Adipocyte (in vitro differentiated cells): ENCODE measurements at regions not wholly inside any gene's neighbourhood (a gene's known extent, or its start where the extent isn't known, plus 50 kb on each side); places are given as distances from the start of the nearest gene placed in this dataset.
A peak's percentile ranks its signal among the peaks of the same experiment; 100 is the strongest.
"Not testable (repeated sequence)": the region's sequence is repeated elsewhere in the genome, so short reads cannot be mapped to it uniquely, and the experiment has no call there.

ENCODE experiments used
- DNase-seq: peaks from one replicate; pipeline ENCODE4 v3.0.0-alpha.2; 2015; ENCODE audit warnings: low read depth
- H3K27me3 ChIP-seq: replicated peaks from 2 replicates; pipeline ENCODE4 v1.7.0; 2013; ENCODE audit warnings: mild to moderate bottlenecking, low read length, moderate library complexity; ENCODE audit not compliant: control insufficient read depth, insufficient read depth
- H3K36me3 ChIP-seq: 2 replicates; pipeline ENCODE4 v1.7.0; 2013; ENCODE audit warnings: low read length, mild to moderate bottlenecking, moderate library complexity; ENCODE audit not compliant: control insufficient read depth, insufficient read depth, severe bottlenecking
- H3K4me1 ChIP-seq: 2 replicates; pipeline ENCODE4 v1.7.0; 2013; ENCODE audit warnings: mild to moderate bottlenecking, low read length, moderate library complexity; ENCODE audit not compliant: control insufficient read depth, insufficient read depth
- H3K4me3 ChIP-seq: 2 replicates; pipeline ENCODE4 v1.7.0; 2013; ENCODE audit warnings: mild to moderate bottlenecking, low read length, moderate library complexity
- H3K9ac ChIP-seq: 2 replicates; pipeline ENCODE4 v1.7.0; 2013; ENCODE audit warnings: mild to moderate bottlenecking, low read length, moderate library complexity
- H3K9me3 ChIP-seq: 2 replicates; pipeline ENCODE4 v1.7.0; 2013; ENCODE audit warnings: mild to moderate bottlenecking, low read length, moderate library complexity; ENCODE audit not compliant: control insufficient read depth

DNA sequence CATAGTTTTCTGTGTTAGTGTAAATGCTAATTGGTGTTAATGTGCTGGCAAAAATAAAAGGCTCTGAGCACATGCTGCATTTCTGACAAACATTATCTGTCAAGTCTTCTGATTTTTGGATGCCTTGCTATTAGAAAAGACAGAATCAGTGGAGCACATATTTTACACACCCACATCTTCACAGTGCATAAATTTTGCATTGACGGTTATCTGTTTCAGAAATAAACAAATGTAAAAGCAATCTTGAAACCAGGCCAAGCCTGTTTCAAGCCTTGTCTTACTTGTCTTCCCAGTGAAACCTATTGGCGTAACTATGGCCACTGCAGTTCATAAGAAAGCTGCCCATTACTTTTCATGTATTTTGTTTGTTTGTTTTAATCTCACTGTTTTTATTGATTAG lies 333.7 kb upstream of the CDH19 start:
- DNase-seq: no peak
- Histone ChIP-seq H3K4me1 (no peaks in the 10 kb centered on the region), H3K27me3 (no peaks in the 10 kb centered on the region), H3K9ac (no peak overlapping the region), H3K4me3 (no peak overlapping the region), H3K36me3 (no peaks in the 10 kb centered on the region), H3K9me3 (peaks cover 8% of the 10 kb centered on the region)

DNA sequence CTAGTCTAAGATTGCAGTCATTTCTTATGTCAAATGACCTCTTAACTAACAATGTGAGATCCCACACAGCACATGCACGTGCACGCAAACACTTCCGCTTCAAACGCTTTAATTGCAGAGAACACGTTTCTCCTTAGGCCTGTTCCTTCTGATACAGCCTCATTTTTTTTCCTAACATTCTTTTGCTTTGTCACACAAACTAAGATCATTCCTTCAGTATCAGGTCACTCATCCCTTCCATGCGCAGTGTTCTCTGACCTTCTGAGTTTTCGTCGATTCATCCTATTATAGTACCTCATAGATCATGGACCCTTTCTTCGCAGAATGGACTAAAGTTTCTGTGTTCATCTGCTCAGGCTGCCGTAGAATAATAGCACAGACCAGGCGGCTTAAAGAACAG lies 327.1 kb upstream of the CDH19 start:
- Histone ChIP-seq H3K36me3 (no peaks in the 10 kb centered on the region), H3K9me3 (no peaks in the 10 kb centered on the region), H3K4me1 (no peaks in the 10 kb centered on the region), H3K27me3 (no peaks in the 10 kb centered on the region), H3K4me3 (no peak overlapping the region), H3K9ac (no peak overlapping the region)
- no peak for DNase-seq

DNA sequence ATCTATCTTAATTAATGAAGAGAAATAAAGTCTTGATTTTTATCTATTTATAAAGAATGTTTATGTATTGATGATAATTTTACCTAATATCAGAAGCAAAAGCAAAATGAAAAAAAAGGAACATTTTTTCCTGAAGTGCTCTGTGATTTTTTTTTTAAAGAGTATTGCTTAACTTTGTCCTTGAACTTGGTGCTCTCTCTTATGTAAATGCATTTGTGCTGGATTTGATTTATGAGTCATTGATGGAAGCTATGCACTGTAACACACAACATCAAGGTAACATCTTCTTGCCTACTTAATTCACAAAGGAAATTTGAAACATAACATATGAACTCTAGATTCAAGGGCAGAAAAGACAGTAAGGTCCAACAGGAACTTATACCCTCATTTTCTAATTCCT lies 312.9 kb upstream of the CDH19 start:
- Histone ChIP-seq H3K9ac (no peak overlapping the region), H3K9me3 (no peaks in the 10 kb centered on the region), H3K4me3 (no peak overlapping the region), H3K36me3 (no peaks in the 10 kb centered on the region), H3K27me3 (no peaks in the 10 kb centered on the region), H3K4me1 (no peaks in the 10 kb centered on the region)
- no peak for DNase-seq

DNA sequence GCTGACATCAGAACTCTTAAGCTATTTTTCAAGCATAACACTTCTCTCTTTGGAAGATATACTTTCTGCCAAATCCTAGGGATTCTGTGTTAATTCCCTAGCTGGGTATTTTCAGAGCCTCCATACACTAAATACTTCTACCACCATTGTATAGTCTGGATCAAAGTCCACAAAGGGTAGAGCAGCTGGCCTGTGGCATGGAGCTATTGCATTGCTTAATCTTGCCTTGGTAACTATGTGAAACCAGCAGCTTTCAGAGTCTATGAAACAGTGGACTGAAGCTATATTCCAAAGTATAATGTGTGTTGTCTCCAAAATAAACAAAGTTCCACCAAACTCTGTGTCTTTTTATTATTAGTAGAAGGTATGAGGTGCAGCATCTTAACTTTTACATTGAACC lies 296.9 kb upstream of the CDH19 start:
- H3K36me3 ChIP-seq: no peaks in the 10 kb centered on the region
- no peak overlapping the region for H3K9ac ChIP-seq
- H3K27me3 ChIP-seq: no peaks in the 10 kb centered on the region
- H3K9me3 ChIP-seq: no peaks in the 10 kb centered on the region
- H3K4me1 ChIP-seq: no peaks in the 10 kb centered on the region
- no peak overlapping the region for H3K4me3 ChIP-seq
- DNase-seq: no peak

DNA sequence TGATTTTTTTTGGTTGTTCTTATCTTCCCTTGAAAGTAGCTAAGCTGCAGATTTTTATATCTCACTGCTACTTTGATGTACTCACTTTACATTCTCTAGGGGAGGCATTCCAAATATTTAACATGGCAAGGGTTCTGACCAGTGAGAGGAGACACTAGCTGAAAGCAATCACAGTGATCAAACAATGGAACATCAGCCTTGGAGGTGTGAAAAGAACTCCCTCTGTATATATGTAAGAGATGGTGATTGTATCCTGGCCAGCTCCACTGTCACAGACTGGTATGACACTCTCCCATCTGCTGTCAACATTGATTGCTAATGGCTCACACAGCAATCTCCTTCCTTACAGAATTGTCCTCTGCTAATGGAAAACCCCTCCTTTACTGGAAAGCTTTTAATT lies 291.7 kb upstream of the CDH19 start:
- no peak overlapping the region for H3K9ac ChIP-seq
- no peak overlapping the region for H3K4me3 ChIP-seq
- no peak for DNase-seq
- no peaks in the 10 kb centered on the region for H3K4me1 ChIP-seq
- H3K9me3 ChIP-seq: no peaks in the 10 kb centered on the region
- H3K36me3 ChIP-seq: no peaks in the 10 kb centered on the region
- H3K27me3 ChIP-seq: no peaks in the 10 kb centered on the region

DNA sequence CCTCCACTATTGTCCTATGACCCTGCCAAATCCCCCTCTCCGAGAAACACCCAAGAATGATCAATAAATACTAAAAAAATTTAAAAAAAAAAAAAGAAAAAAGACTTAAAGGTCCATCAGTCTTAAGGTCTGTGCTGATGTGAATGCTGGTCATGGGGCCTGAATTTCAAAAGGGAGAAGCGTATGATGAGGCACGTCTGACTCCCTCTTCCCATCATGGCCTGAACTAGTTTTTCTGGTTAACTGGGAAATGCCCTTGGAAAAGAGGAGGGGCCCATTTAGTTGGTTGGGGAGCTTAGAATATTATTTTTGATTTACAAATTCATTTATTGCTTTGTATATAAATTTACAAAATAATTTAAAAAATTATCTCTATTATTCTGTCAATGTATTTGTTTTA lies 291.0 kb upstream of the CDH19 start:
- H3K27me3 ChIP-seq: no peaks in the 10 kb centered on the region
- no peaks in the 10 kb centered on the region for H3K9me3 ChIP-seq
- H3K4me3 ChIP-seq: no peak overlapping the region
- no peak for DNase-seq
- no peak overlapping the region for H3K9ac ChIP-seq
- H3K4me1 ChIP-seq: no peaks in the 10 kb centered on the region
- no peaks in the 10 kb centered on the region for H3K36me3 ChIP-seq

DNA sequence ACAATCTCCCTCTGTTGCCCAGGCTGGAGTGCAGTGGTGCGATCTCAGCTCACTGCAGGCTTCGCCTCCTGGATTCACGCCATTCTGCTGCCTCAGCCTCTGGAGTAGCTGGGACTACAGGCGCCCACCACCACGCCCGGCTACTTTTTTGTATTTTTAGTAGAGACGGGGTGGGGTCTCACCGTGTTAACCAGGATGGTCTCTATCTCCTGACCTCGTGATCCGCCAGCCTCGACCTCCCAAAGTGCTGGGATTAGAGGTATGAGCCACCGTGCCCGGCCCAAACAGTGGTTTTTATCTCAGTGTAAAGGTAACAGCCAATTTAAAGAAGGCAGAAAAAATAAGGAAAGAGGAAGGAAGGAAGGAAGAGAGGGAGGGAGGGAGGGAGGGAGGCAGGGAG lies 288.5 kb upstream of the CDH19 start:
- H3K9ac ChIP-seq, H3K27me3 ChIP-seq, H3K4me1 ChIP-seq, H3K9me3 ChIP-seq, H3K4me3 ChIP-seq, DNase-seq, H3K36me3 ChIP-seq: not testable (repeated sequence)

DNA sequence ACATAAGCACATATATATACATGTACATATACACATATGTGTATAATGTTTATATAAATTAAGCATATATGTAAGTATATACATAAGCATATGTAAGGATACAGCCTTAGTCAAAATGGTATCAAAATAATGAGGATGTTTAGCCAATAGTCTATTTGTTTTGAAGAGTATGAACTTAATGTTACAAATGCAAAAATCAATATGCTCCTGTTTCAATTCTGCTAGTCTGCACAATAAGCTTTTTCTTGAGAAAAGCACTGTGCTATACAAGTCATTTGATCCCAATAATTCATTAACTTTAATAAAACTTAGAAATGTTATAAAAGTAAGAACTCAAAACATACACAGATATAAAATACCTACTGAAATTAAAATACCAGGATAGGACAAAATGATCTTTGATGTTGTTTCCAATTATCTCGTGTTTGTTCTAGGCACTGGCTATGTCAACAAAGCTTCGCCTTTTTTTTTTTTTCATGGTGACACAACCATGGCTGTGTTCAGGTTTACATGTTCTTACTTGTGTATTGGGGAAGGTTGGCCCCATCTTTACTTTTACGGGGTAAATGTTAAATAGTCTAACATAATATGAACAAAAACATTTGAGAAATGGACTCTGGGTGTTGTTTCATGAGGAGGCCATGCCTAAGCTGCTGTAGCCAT lies 271.1 kb upstream of the CDH19 start:
- no peak overlapping the region for H3K9ac ChIP-seq
- no peaks in the 10 kb centered on the region for H3K36me3 ChIP-seq
- no peak for DNase-seq
- no peaks in the 10 kb centered on the region for H3K9me3 ChIP-seq
- H3K4me1 ChIP-seq: no peaks in the 10 kb centered on the region
- no peak overlapping the region for H3K4me3 ChIP-seq
- H3K27me3 ChIP-seq: no peaks in the 10 kb centered on the region

DNA sequence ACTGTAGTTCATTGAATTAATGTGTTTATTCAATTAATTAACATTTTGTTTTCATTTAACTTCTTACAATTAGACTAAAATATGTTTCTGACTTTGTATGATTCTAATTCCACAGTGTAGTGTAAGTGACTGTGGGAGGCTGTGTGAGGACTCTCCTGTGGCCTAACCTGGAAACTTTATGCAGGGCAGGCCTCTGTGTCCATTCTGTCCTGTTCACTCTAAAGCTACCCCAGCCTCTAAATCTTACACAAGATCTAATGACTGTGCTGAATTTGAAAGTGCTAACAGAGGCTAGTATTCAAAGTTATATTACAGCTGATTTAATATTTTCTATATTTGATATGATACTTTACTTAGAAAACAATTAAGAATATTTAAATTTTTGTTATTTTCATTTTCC lies 270.5 kb upstream of the CDH19 start:
- no peak for DNase-seq
- Histone ChIP-seq H3K4me1 (no peaks in the 10 kb centered on the region), H3K27me3 (no peaks in the 10 kb centered on the region), H3K9ac (no peak overlapping the region), H3K4me3 (no peak overlapping the region), H3K9me3 (no peaks in the 10 kb centered on the region), H3K36me3 (no peaks in the 10 kb centered on the region)

DNA sequence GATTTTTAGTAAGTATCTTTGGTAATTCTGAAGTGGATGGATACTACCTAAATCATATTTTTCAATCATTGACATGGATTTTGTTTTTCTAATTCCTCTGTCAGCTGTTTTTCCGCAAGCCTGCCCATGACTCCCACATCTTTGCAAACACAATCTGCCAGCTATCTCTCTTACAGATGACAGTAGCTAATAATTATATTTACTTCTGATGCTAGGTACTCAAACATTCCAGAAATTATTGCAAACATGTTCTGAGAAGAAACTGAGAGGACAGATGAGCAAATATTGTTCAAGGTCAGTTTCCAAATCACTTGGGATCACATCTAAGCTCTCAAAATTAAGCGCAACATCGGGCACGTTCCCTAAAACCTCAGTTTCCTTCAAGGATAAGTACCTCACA lies 270.0 kb upstream of the CDH19 start:
- no peak for DNase-seq
- H3K9me3 ChIP-seq: no peaks in the 10 kb centered on the region
- no peaks in the 10 kb centered on the region for H3K4me1 ChIP-seq
- H3K27me3 ChIP-seq: no peaks in the 10 kb centered on the region
- H3K9ac ChIP-seq: no peak overlapping the region
- H3K36me3 ChIP-seq: no peaks in the 10 kb centered on the region
- H3K4me3 ChIP-seq: no peak overlapping the region

DNA sequence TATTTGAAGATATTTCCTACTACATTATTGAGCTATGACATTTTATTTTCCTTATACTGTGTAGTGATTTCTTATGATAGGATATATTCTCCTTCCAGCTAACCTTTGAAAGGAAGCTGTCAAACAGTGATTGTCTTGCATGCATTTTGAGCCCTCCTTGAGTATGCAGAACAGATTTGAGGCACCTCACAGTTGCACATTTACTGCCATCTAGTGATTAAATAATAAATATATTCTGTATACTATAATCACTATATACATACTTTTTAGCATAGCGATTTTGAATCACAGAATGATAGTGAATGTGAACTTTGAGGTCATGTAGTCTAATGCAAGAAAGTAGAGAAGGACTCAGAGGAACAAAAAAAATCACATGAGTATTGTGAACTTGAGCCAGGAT lies 268.4 kb upstream of the CDH19 start:
- no peaks in the 10 kb centered on the region for H3K9me3 ChIP-seq
- no peaks in the 10 kb centered on the region for H3K36me3 ChIP-seq
- DNase-seq: peak; percentile 14
- no peak overlapping the region for H3K4me3 ChIP-seq
- H3K27me3 ChIP-seq: no peaks in the 10 kb centered on the region
- H3K4me1 ChIP-seq: no peaks in the 10 kb centered on the region
- H3K9ac ChIP-seq: no peak overlapping the region

DNA sequence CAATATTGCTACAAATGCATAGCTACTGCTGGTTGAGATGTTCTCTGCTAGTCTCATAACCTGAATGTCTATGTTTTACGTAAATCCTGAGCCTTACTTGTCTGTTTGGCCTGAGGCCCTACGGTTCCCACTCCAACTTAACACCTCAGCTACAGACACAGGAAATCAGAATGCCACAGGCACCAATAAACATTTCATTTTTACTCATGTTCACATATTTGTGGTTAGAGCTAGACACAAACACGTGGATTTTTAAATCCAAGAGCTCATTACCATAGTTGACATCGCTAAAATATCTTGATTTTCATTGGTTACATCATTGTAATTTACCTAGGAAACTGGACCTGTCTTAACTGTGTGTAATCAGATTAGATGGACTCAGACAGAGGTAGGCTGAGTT lies 263.8 kb upstream of the CDH19 start:
- H3K4me1 ChIP-seq: no peaks in the 10 kb centered on the region
- H3K27me3 ChIP-seq: no peaks in the 10 kb centered on the region
- no peaks in the 10 kb centered on the region for H3K36me3 ChIP-seq
- no peaks in the 10 kb centered on the region for H3K9me3 ChIP-seq
- DNase-seq: no peak
- H3K9ac ChIP-seq: no peak overlapping the region
- H3K4me3 ChIP-seq: no peak overlapping the region
